ENCODE measurements at regions not wholly inside any gene's neighbourhood (a gene's known extent, or its start where the extent isn't known, plus 50 kb on each side); places are given as distances from the start of the nearest gene placed in this dataset.

DNA sequence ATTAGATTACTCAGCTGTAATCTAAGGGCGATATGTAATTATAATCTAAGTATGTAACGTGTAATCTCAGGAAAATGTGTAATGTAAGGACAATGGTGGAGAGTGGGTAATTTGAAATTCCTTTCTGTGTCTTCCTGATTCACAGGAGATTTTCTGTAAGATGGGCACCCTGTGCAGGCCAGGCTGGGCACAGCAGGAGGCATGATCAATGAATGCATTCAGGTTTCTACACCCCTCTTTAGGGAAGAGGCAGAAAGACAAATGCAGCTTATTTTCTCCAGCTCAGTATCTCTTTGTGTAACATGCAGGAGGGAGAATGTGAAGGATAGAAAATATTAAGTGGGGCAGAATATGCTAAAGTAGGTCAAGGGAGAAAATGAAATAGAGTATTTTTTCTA is 320.1 kb downstream of the PIK3C3 start:
- H3K4me1 ChIP-seq (replicated peaks; ENCODE audit: insufficient read depth) = no peaks in the 10 kb centered on the region
- intact Hi-C loops (cut with micrococcal nuclease; ENCODE audit: unreplicated experiment) = no loop called here
- BruUV-seq (replicated peaks) = no TSS peak
- no peaks in the 10 kb centered on the region for H3K27me3 ChIP-seq (ENCODE audit: insufficient read depth, low read depth)
- POLR2A ChIA-PET (ENCODE audit: unreplicated experiment) = no interaction called here
- H3K9me3 ChIP-seq (ENCODE audit: insufficient read depth, low read depth) = no peaks in the 10 kb centered on the region
- no peak overlapping the region for H3K4me2 ChIP-seq
- H3K79me2 ChIP-seq (ENCODE audit: low read depth) = no peaks in the 10 kb centered on the region
- CTCF ChIA-PET = no interaction called here
- no peaks in the 10 kb centered on the region for H3F3A ChIP-seq (ENCODE audit: insufficient read depth, low read depth)
- no peak for TF ChIP-seq EZH2 (IDR thresholded peaks at IDR 0.05; ENCODE audit: low read depth)
- TF ChIP-seq, protein P1, sequence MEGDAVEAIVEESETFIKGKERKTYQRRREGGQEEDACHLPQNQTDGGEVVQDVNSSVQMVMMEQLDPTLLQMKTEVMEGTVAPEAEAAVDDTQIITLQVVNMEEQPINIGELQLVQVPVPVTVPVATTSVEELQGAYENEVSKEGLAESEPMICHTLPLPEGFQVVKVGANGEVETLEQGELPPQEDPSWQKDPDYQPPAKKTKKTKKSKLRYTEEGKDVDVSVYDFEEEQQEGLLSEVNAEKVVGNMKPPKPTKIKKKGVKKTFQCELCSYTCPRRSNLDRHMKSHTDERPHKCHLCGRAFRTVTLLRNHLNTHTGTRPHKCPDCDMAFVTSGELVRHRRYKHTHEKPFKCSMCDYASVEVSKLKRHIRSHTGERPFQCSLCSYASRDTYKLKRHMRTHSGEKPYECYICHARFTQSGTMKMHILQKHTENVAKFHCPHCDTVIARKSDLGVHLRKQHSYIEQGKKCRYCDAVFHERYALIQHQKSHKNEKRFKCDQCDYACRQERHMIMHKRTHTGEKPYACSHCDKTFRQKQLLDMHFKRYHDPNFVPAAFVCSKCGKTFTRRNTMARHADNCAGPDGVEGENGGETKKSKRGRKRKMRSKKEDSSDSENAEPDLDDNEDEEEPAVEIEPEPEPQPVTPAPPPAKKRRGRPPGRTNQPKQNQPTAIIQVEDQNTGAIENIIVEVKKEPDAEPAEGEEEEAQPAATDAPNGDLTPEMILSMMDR (conservative IDR thresholded peaks at IDR 0.05) = no peak
- no peak overlapping the region for H2AFZ ChIP-seq
- no peaks in the 10 kb centered on the region for H3K9me2 ChIP-seq (ENCODE audit: insufficient read depth)
- no peaks in the 10 kb centered on the region for H4K20me1 ChIP-seq (ENCODE audit: insufficient read depth)
- no peak overlapping the region for H3K4me3 ChIP-seq
- H3K36me3 ChIP-seq (ENCODE audit: low read depth) = no peaks in the 10 kb centered on the region
- no peak for DNase-seq
- no peak overlapping the region for H3K27ac ChIP-seq

GRCh38 chr18:42275949-42276730 is 321.1 kb downstream of the PIK3C3 start:
- DNase-seq = no peak
- Histone ChIP-seq H3K36me3 (ENCODE audit: low read depth) (no peaks in the 10 kb centered on the region), H3K4me1 (replicated peaks; ENCODE audit: insufficient read depth) (no peaks in the 10 kb centered on the region), H3K9me3 (ENCODE audit: insufficient read depth, low read depth) (no peaks in the 10 kb centered on the region), H3K79me2 (ENCODE audit: low read depth) (no peaks in the 10 kb centered on the region), H2AFZ (no peak overlapping the region), H3K27me3 (ENCODE audit: insufficient read depth, low read depth) (no peaks in the 10 kb centered on the region), H3F3A (ENCODE audit: insufficient read depth, low read depth) (no peaks in the 10 kb centered on the region), H3K4me2 (no peak overlapping the region), H3K27ac (no peak overlapping the region), H3K4me3 (no peak overlapping the region), H3K9me2 (ENCODE audit: insufficient read depth) (no peaks in the 10 kb centered on the region), H4K20me1 (ENCODE audit: insufficient read depth) (no peaks in the 10 kb centered on the region)
- ChIA-PET CTCF (no interaction called here), POLR2A (ENCODE audit: unreplicated experiment) (no interaction called here)
- TF ChIP-seq, protein P1 (conservative IDR thresholded peaks at IDR 0.05) = no peak
- TF ChIP-seq EZH2 (IDR thresholded peaks at IDR 0.05; ENCODE audit: low read depth) = no peak
- intact Hi-C loops (cut with micrococcal nuclease; ENCODE audit: unreplicated experiment) = no loop called here
- BruUV-seq (replicated peaks) = no TSS peak

- no peak for TF ChIP-seq EZH2 (IDR thresholded peaks at IDR 0.05; ENCODE audit: low read depth)
- TF ChIP-seq, protein P1 (conservative IDR thresholded peaks at IDR 0.05) = no peak
- Histone ChIP-seq H3F3A (ENCODE audit: insufficient read depth, low read depth) (no peaks in the 10 kb centered on the region), H3K9me2 (ENCODE audit: insufficient read depth) (no peaks in the 10 kb centered on the region), H3K79me2 (ENCODE audit: low read depth) (no peaks in the 10 kb centered on the region), H3K9me3 (ENCODE audit: insufficient read depth, low read depth) (no peaks in the 10 kb centered on the region), H2AFZ (no peak overlapping the region), H3K27me3 (ENCODE audit: insufficient read depth, low read depth) (no peaks in the 10 kb centered on the region), H3K4me3 (no peak overlapping the region), H3K36me3 (ENCODE audit: low read depth) (no peaks in the 10 kb centered on the region), H3K4me2 (no peak overlapping the region), H3K27ac (no peak overlapping the region), H4K20me1 (ENCODE audit: insufficient read depth) (no peaks in the 10 kb centered on the region), H3K4me1 (replicated peaks; ENCODE audit: insufficient read depth) (no peaks in the 10 kb centered on the region)
- POLR2A ChIA-PET (ENCODE audit: unreplicated experiment) = no interaction called here
- CTCF ChIA-PET = no interaction called here
- no TSS peak for BruUV-seq (replicated peaks)
- intact Hi-C loops (cut with micrococcal nuclease; ENCODE audit: unreplicated experiment) = no loop called here
- DNase-seq = no peak
Observed at GRCh38 chr18:42281124-42281523, 326.1 kb downstream of the PIK3C3 start.
